H9 (cell line): ENCODE measurements at regions not wholly inside any gene's neighbourhood (a gene's known extent, or its start where the extent isn't known, plus 50 kb on each side); places are given as distances from the start of the nearest gene placed in this dataset.

Experiments
- DNase-seq: peaks from one replicate; pipeline ENCODE4 v3.0.0-alpha.2; 2017
- H2AFZ ChIP-seq: one replicate; pipeline ENCODE4 v1.6.1; 2013; ENCODE audit warnings: mild to moderate bottlenecking, low read length, control low read depth, moderate library complexity
- H2AK5ac ChIP-seq: 2 replicates; pipeline ENCODE4 v1.6.1; 2013; ENCODE audit warnings: low read length, control low read depth, mixed read lengths; ENCODE audit not compliant: insufficient read length
- H2BK120ac ChIP-seq: one replicate; pipeline ENCODE4 v1.6.1; 2013; ENCODE audit warnings: low read depth, mild to moderate bottlenecking, low read length, control low read depth, inconsistent platforms; ENCODE audit not compliant: poor library complexity, severe bottlenecking
- H2BK12ac ChIP-seq: 2 replicates; pipeline ENCODE4 v1.6.1; 2013; ENCODE audit warnings: low read length, control low read depth, mixed read lengths, low read depth; ENCODE audit not compliant: insufficient read length
- H2BK15ac ChIP-seq: 2 replicates; pipeline ENCODE4 v1.6.1; 2013; ENCODE audit warnings: low read depth, low read length, control low read depth
- H2BK20ac ChIP-seq: one replicate; pipeline ENCODE4 v1.6.1; 2013; ENCODE audit warnings: low read depth, mild to moderate bottlenecking, low read length, control low read depth, inconsistent platforms; ENCODE audit not compliant: poor library complexity, severe bottlenecking
- H2BK5ac ChIP-seq: 2 replicates; pipeline ENCODE4 v1.6.1; 2013; ENCODE audit warnings: low read length, control low read depth, mixed read lengths; ENCODE audit not compliant: insufficient read length
- H3K14ac ChIP-seq: 2 replicates; pipeline ENCODE4 v1.6.1; 2013; ENCODE audit warnings: low read length, control low read depth; ENCODE audit not compliant: insufficient read depth
- H3K18ac ChIP-seq: 2 replicates; pipeline ENCODE4 v1.6.1; 2013; ENCODE audit warnings: low read depth, mild to moderate bottlenecking, mixed read lengths, low read length, control low read depth; ENCODE audit not compliant: insufficient read length
- H3K23ac ChIP-seq: 2 replicates; pipeline ENCODE4 v1.6.1; 2013; ENCODE audit warnings: low read length, control low read depth, mixed read lengths, low read depth; ENCODE audit not compliant: insufficient read length
- H3K23me2 ChIP-seq: 2 replicates; pipeline ENCODE4 v1.6.1; 2013; ENCODE audit warnings: low read depth, mild to moderate bottlenecking, mixed read lengths, low read length, control low read depth; ENCODE audit not compliant: insufficient read length, poor library complexity, severe bottlenecking
- H3K27ac ChIP-seq: 2 replicates; pipeline ENCODE4 v1.5.1; 2013; ENCODE audit warnings: low read length, control low read depth, mixed read lengths, low read depth; ENCODE audit not compliant: insufficient read length
- H3K27me3 ChIP-seq: 2 replicates; pipeline ENCODE4 v1.6.1; 2013; ENCODE audit warnings: low read length, control low read depth, inconsistent platforms; ENCODE audit not compliant: insufficient read depth
- H3K4ac ChIP-seq: 2 replicates; pipeline ENCODE4 v1.6.1; 2013; ENCODE audit warnings: low read depth, mild to moderate bottlenecking, control low read depth, inconsistent platforms, low read length, moderate library complexity
- H3K4me1 ChIP-seq: 2 replicates; pipeline ENCODE4 v1.6.1; 2013; ENCODE audit warnings: low read length, control low read depth, inconsistent platforms; ENCODE audit not compliant: insufficient read depth
- H3K4me2 ChIP-seq: 2 replicates; pipeline ENCODE4 v1.6.1; 2013; ENCODE audit warnings: low read length, control low read depth, mixed read lengths; ENCODE audit not compliant: insufficient read length, insufficient read depth
- H3K56ac ChIP-seq: 2 replicates; pipeline ENCODE4 v1.6.1; 2013; ENCODE audit warnings: low read depth, mild to moderate bottlenecking, mixed read lengths, low read length, control low read depth; ENCODE audit not compliant: insufficient read length
- H3K79me1 ChIP-seq: 2 replicates; pipeline ENCODE4 v1.6.1; 2013; ENCODE audit warnings: low read depth, mild to moderate bottlenecking, moderate library complexity, low read length, control low read depth, inconsistent platforms; ENCODE audit not compliant: insufficient read depth, poor library complexity, severe bottlenecking
- H3K79me2 ChIP-seq: 2 replicates; pipeline ENCODE4 v1.6.1; 2013; ENCODE audit warnings: low read length, control low read depth, inconsistent platforms; ENCODE audit not compliant: insufficient read depth
- H3K9ac ChIP-seq: 2 replicates; pipeline ENCODE4 v1.6.1; 2013; ENCODE audit warnings: low read length, control low read depth, mixed read lengths; ENCODE audit not compliant: insufficient read length; ENCODE audit errors: extremely low read depth
- H3K9me3 ChIP-seq: one replicate; pipeline ENCODE4 v1.6.1; 2013; ENCODE audit warnings: low read depth, low read length, inconsistent platforms; ENCODE audit not compliant: control insufficient read depth
- H3T11ph ChIP-seq: one replicate; pipeline ENCODE4 v1.6.1; 2013; ENCODE audit warnings: mild to moderate bottlenecking, low read length, control low read depth, inconsistent platforms
- H4K20me1 ChIP-seq: one replicate; pipeline ENCODE4 v1.6.1; 2013; ENCODE audit not compliant: control insufficient read depth, insufficient read length, insufficient read depth
- H4K5ac ChIP-seq: 2 replicates; pipeline ENCODE4 v1.6.1; 2013; ENCODE audit warnings: low read depth, mild to moderate bottlenecking, mixed read lengths, low read length, control low read depth; ENCODE audit not compliant: insufficient read length
- H4K8ac ChIP-seq: replicated peaks from 2 replicates; pipeline ENCODE4 v1.6.1; 2013; ENCODE audit warnings: low read length, control low read depth, mixed read lengths, low read depth; ENCODE audit not compliant: insufficient read length
- H4K91ac ChIP-seq: 2 replicates; pipeline ENCODE4 v1.6.1; 2013; ENCODE audit warnings: low read depth, mild to moderate bottlenecking, moderate library complexity, mixed read lengths, low read length, control low read depth; ENCODE audit not compliant: insufficient read length
- H3K27ac Mint-ChIP-seq, 3 experiments: 2 replicates in 2 of 3; 3 replicates in 1 of 3; pipeline ENCODE4 v1.8.0; 2020 to 2021; ENCODE audit warnings: mixed read lengths in 3 of 3, mild to moderate bottlenecking in 1 of 3, moderate library complexity in 1 of 3
- H3K27me3 Mint-ChIP-seq: 2 replicates; pipeline ENCODE4 v1.8.0; 2021; ENCODE audit warnings: low read depth, mild to moderate bottlenecking, moderate library complexity, mixed read lengths
- H3K36me3 Mint-ChIP-seq, 3 experiments: 2 replicates in 2 of 3; 3 replicates in 1 of 3; pipeline ENCODE4 v1.8.0; 2020 to 2021; ENCODE audit warnings: low read depth in 3 of 3, mixed read lengths in 3 of 3; ENCODE audit not compliant: insufficient read depth in 1 of 3
- H3K4me1 Mint-ChIP-seq, 2 experiments: 2 replicates each; pipeline ENCODE4 v1.8.0; 2020; ENCODE audit warnings: mixed read lengths in 2 of 2
- H3K4me3 Mint-ChIP-seq, 2 experiments: 2 replicates in 1 of 2; 3 replicates in 1 of 2; pipeline ENCODE4 v1.8.0; 2020 to 2021; ENCODE audit warnings: mild to moderate bottlenecking in 2 of 2, mixed read lengths in 2 of 2, moderate library complexity in 1 of 2
- H3K9me3 Mint-ChIP-seq, 2 experiments: 2 replicates in 1 of 2; 3 replicates in 1 of 2; pipeline ENCODE4 v1.8.0; 2020; ENCODE audit warnings: mild to moderate bottlenecking in 2 of 2, mixed read lengths in 2 of 2, moderate library complexity in 1 of 2
- CTCF ChIP-seq: fragments of 200-600 bp; sonication (generic); conservative IDR thresholded peaks from 3 replicates; pipeline ENCODE4 v1.8.0; 2021; ENCODE audit warnings: antibody characterized with exemption, mild to moderate bottlenecking
- whole genome bisulfite sequencing: extraction: QIAGEN DNeasy Blood & Tissue Kit; methylation state at CpG from one replicate; pipeline ENCODE4 v1.1.7; 2013; ENCODE audit warnings: missing lambda C conversion rate, low lambda C conversion rate, mixed read lengths; ENCODE audit not compliant: insufficient read length; ENCODE audit errors: extremely low coverage; 5-methylcytosine and 5-hydroxymethylcytosine counted together

- no peak overlapping the region for H3K23ac ChIP-seq
- H3K18ac ChIP-seq, result no peak overlapping the region
- DNase-seq, result peak; percentile 32
- no peak overlapping the region for H3K56ac ChIP-seq
- no peak overlapping the region for H3K14ac ChIP-seq
- H3K79me2 ChIP-seq, result no peaks in the 10 kb centered on the region
- H3K27ac Mint-ChIP-seq, result peak overlapping the region; percentile 56 to 99 (median 89)
- peaks cover 6% of the 10 kb centered on the region for H3K23me2 ChIP-seq
- H3K9me3 ChIP-seq, result no peaks in the 10 kb centered on the region
- no peak overlapping the region for H3T11ph ChIP-seq
- H3K27ac ChIP-seq, result peak overlapping the region; percentile 46
- H3K27me3 ChIP-seq, result no peaks in the 10 kb centered on the region
- no peak overlapping the region for H2BK15ac ChIP-seq
- no peaks in the 10 kb centered on the region for H3K79me1 ChIP-seq
- H3K4me2 ChIP-seq, result peak overlapping the region; percentile 32
- H3K4me1 ChIP-seq, result no peaks in the 10 kb centered on the region
- H4K8ac ChIP-seq, result no peak overlapping the region
- H3K9me3 Mint-ChIP-seq, result peaks cover 0 to 3% of the 10 kb centered on the region in 2 experiments; a peak in 1 of 5 replicates
- peak overlapping the region; percentile 47 to 48; a peak in 4 of 5 replicates for H3K4me3 Mint-ChIP-seq
- no peak overlapping the region for H3K9ac ChIP-seq
- H2BK20ac ChIP-seq, result no peak overlapping the region
- no peak overlapping the region for H2BK12ac ChIP-seq
- WGBS, result no CpG with 5 or more reads among the region's 10 CpGs
- no peak overlapping the region for H3K4ac ChIP-seq
- H4K5ac ChIP-seq, result no peak overlapping the region
- peaks cover 42 to 51% of the 10 kb centered on the region in 2 experiments for H3K4me1 Mint-ChIP-seq
- H4K20me1 ChIP-seq, result no peaks in the 10 kb centered on the region
- H2BK5ac ChIP-seq, result no peak overlapping the region
- H2AFZ ChIP-seq, result peak overlapping the region; percentile 36
- no peak overlapping the region for H4K91ac ChIP-seq
- H3K36me3 Mint-ChIP-seq, result no peaks in the 10 kb centered on the region
- H2BK120ac ChIP-seq, result no peak overlapping the region
- H2AK5ac ChIP-seq, result no peak overlapping the region
- H3K27me3 Mint-ChIP-seq, result no peaks in the 10 kb centered on the region
- peak; percentile 27; the same call in 2 of the 3 replicates for TF ChIP-seq CTCF
Measured at GRCh38 chr5:103498800-103499551, 63.6 kb downstream of the NUDT12 start.
